OCI-LY1 (cell line): ENCODE measurements at regions not wholly inside any gene's neighbourhood (a gene's known extent, or its start where the extent isn't known, plus 50 kb on each side); places are given as distances from the start of the nearest gene placed in this dataset.

Experiments
- H2AFZ ChIP-seq: fragments of 200-600 bp; sonication (generic), shearing (Covaris generic); 2 replicates; pipeline ENCODE4 v1.6.0; 2014; ENCODE audit warnings: antibody characterized with exemption, mild to moderate bottlenecking, low read length
- H3F3A ChIP-seq: fragments of 200-600 bp; sonication (generic), shearing (Covaris generic); 2 replicates; pipeline ENCODE4 v1.6.0; 2014; ENCODE audit warnings: mild to moderate bottlenecking, antibody characterized with exemption, low read length, moderate library complexity; ENCODE audit not compliant: insufficient read depth
- H3K27ac ChIP-seq: fragments of 200-600 bp; sonication (generic); 2 replicates; pipeline ENCODE4 v1.5.1; 2014; ENCODE audit warnings: low read length, mixed run types, mild to moderate bottlenecking, low read depth; ENCODE audit not compliant: poor library complexity, severe bottlenecking
- H3K27me3 ChIP-seq: fragments of 200-600 bp; sonication (generic); 2 replicates; pipeline ENCODE4 v1.6.0; 2014; ENCODE audit warnings: antibody characterized with exemption, mild to moderate bottlenecking, low read length, moderate library complexity; ENCODE audit not compliant: insufficient read depth
- H3K36me3 ChIP-seq: fragments of 200-600 bp; sonication (generic); 2 replicates; pipeline ENCODE4 v1.6.1; 2014; ENCODE audit warnings: mild to moderate bottlenecking, antibody characterized with exemption, low read length, moderate library complexity, mixed read lengths; ENCODE audit not compliant: insufficient read depth
- H3K4me1 ChIP-seq: fragments of 200-600 bp; sonication (generic); 2 replicates; pipeline ENCODE4 v1.5.1; 2014; ENCODE audit warnings: mild to moderate bottlenecking, low read length, moderate library complexity; ENCODE audit not compliant: insufficient read depth, severe bottlenecking
- H3K4me2 ChIP-seq: fragments of 200-600 bp; sonication (generic), shearing (Covaris generic); 2 replicates; pipeline ENCODE4 v1.6.1; 2014; ENCODE audit warnings: low read length
- H3K4me3 ChIP-seq: fragments of 200-600 bp; sonication (generic); 2 replicates; pipeline ENCODE4 v1.5.1; 2014; ENCODE audit warnings: low read length, low read depth, mild to moderate bottlenecking, mixed read lengths; ENCODE audit not compliant: poor library complexity, severe bottlenecking
- H3K79me2 ChIP-seq: fragments of 200-600 bp; shearing (Covaris generic); 2 replicates; pipeline ENCODE4 v1.6.1; 2016; ENCODE audit warnings: mixed run types, low read length, mixed read lengths; ENCODE audit not compliant: insufficient read depth
- H3K9ac ChIP-seq: fragments of 200-600 bp; sonication (generic), shearing (Covaris generic); 2 replicates; pipeline ENCODE4 v1.6.1; 2014; ENCODE audit warnings: mild to moderate bottlenecking, low read length, mixed read lengths
- H3K9me2 ChIP-seq: fragments of 200-600 bp; sonication (generic), shearing (Covaris generic); 2 replicates; pipeline ENCODE4 v1.6.1; 2014; ENCODE audit warnings: low read depth, mild to moderate bottlenecking, low read length, mixed read lengths
- H3K9me3 ChIP-seq: fragments of 200-600 bp; shearing (Covaris generic); 2 replicates; pipeline ENCODE4 v1.6.1; 2014; ENCODE audit warnings: low read length, mixed read lengths
- H4K20me1 ChIP-seq: fragments of 200-600 bp; sonication (generic), shearing (Covaris generic); 2 replicates; pipeline ENCODE4 v1.6.0; 2016; ENCODE audit warnings: mild to moderate bottlenecking, low read length; ENCODE audit not compliant: insufficient read depth
- CTCF ChIP-seq: fragments of 200-600 bp; sonication (generic), shearing (Covaris generic); IDR thresholded peaks from 2 replicates; pipeline ENCODE4 v1.5.1; 2017; ENCODE audit warnings: mild to moderate bottlenecking, antibody characterized with exemption, low read length, moderate library complexity, mixed read lengths
- EZH2 ChIP-seq: fragments of 200-600 bp; sonication (generic), shearing (Covaris generic); IDR thresholded peaks from 2 replicates; pipeline ENCODE4 v1.8.0; 2017; ENCODE audit warnings: borderline replicate concordance, mixed run types, mild to moderate bottlenecking, antibody characterized with exemption, low read length, moderate library complexity, mixed read lengths

- Histone ChIP-seq H3K79me2 (no peaks in the 10 kb centered on the region), H2AFZ (no peak overlapping the region), H3K9me3 (no peaks in the 10 kb centered on the region), H3K4me3 (no peak overlapping the region), H3K9me2 (no peaks in the 10 kb centered on the region), H3F3A (no peaks in the 10 kb centered on the region), H3K27ac (no peak overlapping the region), H3K27me3 (no peaks in the 10 kb centered on the region), H4K20me1 (no peaks in the 10 kb centered on the region), H3K4me2 (no peak overlapping the region), H3K36me3 (no peaks in the 10 kb centered on the region), H3K4me1 (no peaks in the 10 kb centered on the region), H3K9ac (no peak overlapping the region)
- no peak for TF ChIP-seq EZH2
- no peak for TF ChIP-seq CTCF
Measured at GRCh38 chr6:169967687-169968086, 216.3 kb downstream of the ERMARD start.

DNA sequence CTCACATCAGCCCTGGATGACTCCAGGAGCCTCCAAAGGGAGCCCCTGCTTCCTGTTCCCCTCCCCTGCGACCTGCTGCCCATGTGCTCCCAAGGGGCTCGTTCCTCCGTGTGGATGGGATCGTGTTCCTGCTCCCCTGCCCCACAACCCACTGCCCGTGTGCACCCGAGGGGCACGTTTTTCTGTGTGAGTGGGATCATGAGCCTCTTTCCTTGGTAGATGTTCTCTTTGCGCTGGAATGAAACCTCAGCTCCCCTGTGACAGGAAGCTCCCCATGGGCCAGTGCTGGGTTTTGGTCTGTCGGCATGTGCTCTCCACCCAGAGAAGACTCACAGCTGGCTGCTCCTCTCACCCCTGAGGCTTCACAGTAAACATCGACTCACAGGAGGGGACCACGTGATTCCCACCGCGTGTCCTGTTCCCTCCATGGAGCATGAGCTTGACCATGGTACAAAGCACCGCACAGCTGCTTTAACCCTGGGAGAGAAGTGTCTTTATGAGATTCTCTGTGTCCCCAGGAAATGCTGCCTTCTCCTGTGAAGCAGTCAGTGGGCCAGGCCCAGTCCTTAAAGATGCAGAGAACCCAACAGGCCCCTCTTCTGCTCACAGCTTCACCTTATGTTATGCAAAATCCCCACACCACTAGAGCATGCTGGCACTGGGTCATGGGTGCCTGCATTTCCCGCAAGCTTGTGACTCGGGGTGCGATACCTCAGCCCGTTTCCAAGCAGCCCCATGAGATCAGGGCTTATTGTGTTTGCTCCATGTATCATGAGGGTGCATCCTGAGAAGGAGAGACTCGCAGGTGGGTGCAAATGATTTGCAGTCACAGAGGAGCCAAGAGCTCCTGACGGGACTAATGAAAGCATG lies 215.1 kb downstream of the ERMARD start:
- H3K4me2 ChIP-seq = no peak overlapping the region
- no peaks in the 10 kb centered on the region for H3K79me2 ChIP-seq

DNA sequence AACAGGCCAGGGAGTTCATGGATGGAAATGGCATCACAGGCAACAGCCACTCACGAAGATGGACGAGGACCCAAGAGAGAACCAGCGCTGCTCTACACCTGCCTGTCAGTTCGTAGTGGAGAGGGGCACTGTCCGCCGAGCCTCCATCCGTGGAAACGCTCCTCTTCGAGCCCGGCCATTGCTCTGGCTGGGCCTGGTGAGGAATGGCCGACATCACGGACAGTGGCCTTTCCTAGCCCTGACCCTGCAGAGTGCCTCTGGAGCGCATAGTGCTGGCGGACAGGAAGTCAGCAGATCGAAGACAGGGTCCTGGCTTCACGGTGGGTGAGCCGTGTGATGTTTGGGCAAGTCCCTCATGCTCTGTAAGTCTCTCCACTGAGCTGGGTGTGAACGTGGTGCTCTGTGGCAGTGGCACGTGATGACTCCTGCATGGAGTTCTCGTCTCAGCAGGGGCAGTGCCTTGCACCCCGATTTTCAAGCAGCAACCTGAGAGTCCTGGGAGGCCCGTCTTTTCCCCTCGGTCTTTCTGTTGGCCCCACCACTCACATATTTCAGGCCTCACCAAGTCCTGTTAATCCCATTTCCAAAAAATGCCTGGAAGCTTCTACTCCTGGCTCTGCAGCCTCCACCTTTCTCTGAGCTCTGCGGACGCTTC lies 214.4 kb downstream of the ERMARD start:
- Histone ChIP-seq H3K4me3 (no peak overlapping the region), H3K4me2 (no peak overlapping the region), H3K36me3 (no peaks in the 10 kb centered on the region), H3K4me1 (no peaks in the 10 kb centered on the region), H2AFZ (no peak overlapping the region), H4K20me1 (no peaks in the 10 kb centered on the region), H3K9me3 (no peaks in the 10 kb centered on the region), H3F3A (no peaks in the 10 kb centered on the region), H3K9ac (no peak overlapping the region), H3K79me2 (no peaks in the 10 kb centered on the region), H3K27me3 (no peaks in the 10 kb centered on the region), H3K9me2 (no peaks in the 10 kb centered on the region), H3K27ac (no peak overlapping the region)
- TF ChIP-seq EZH2 = no peak

More for the DNA sequence above, 215.1 kb downstream of the ERMARD start:
- no peak overlapping the region for H3K27ac ChIP-seq
- H3K4me1 ChIP-seq = no peaks in the 10 kb centered on the region
- H3K9me2 ChIP-seq = no peaks in the 10 kb centered on the region
- no peaks in the 10 kb centered on the region for H3K36me3 ChIP-seq
- no peak overlapping the region for H2AFZ ChIP-seq
- no peak for TF ChIP-seq EZH2
- TF ChIP-seq CTCF = no peak
- H3K4me3 ChIP-seq = no peak overlapping the region
- H3K9me3 ChIP-seq = no peaks in the 10 kb centered on the region
- no peak overlapping the region for H3K9ac ChIP-seq
- no peaks in the 10 kb centered on the region for H3F3A ChIP-seq
- H4K20me1 ChIP-seq = no peaks in the 10 kb centered on the region
- no peaks in the 10 kb centered on the region for H3K27me3 ChIP-seq
